ENCODE measurements at regions not wholly inside any gene's neighbourhood (a gene's known extent, or its start where the extent isn't known, plus 50 kb on each side); places are given as distances from the start of the nearest gene placed in this dataset.

DNA sequence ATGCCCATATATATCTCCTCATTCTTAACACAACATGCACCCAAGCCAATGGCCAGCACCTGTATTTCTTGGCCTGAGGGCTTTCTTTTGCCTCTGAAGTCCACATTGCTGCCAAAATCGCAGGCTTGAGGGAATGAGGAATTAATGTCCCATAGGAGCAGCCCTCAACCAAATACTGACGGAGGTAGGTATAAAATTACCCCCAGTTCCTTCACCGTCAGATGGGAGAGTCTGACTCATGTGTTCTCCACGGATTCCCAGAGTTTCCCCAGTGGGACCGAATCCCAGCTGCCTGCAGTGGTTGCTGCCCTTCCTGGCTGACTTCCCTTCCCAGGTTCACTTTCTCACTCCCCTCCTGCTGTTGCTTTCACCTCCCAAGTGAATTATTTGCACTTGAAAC lies 602.2 kb upstream of the NOX3 start:
- WGBS, result 93% methylated on average over 5 of the region's 5 CpGs
- no peaks in the 10 kb centered on the region for H3K27me3 ChIP-seq (ENCODE audit: control insufficient read depth in 2 of 2, insufficient read depth in 1 of 2, low read length in 1 of 2)
- H3K9me3 ChIP-seq (ENCODE audit: control insufficient read depth in 2 of 2, insufficient read depth in 1 of 2, low read length in 1 of 2), result no peaks in the 10 kb centered on the region
- H3K4me3 ChIP-seq (ENCODE audit: low read length in 2 of 2), result no peak overlapping the region
- DNase-seq (ENCODE audit: low read depth in 6 of 9, low spot score in 9 of 9), result no peak
- H3K36me3 ChIP-seq (ENCODE audit: control insufficient read depth in 2 of 2, insufficient read depth in 2 of 2, low read length in 1 of 2), result no peaks in the 10 kb centered on the region
- H3K4me1 ChIP-seq (ENCODE audit: control insufficient read depth in 2 of 2, insufficient read depth in 2 of 2, low read length in 2 of 2), result no peaks in the 10 kb centered on the region
- no peak overlapping the region for H3K27ac ChIP-seq (ENCODE audit: low read depth in 1 of 2, low read length in 1 of 2)

DNA sequence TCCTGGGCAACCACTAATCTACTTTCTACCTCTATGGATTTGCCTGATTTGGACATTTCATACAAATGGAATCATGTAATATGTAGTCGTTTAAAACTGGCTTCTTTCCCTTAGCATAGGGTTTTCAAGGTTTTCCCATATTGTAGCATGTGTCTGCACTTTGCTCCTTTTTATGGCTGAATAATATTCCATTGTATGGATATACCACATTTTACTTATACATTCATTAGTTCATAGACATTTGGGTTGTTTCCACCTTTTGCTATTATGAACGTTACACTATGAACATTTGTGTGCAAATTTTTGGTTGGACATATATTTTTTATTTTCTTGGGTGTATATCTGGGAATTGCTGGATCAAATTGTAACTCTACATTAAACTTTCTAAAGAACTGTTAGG lies 600.4 kb upstream of the NOX3 start:
- no peaks in the 10 kb centered on the region for H3K27me3 ChIP-seq (ENCODE audit: control insufficient read depth in 2 of 2, insufficient read depth in 1 of 2, low read length in 1 of 2)
- no peak overlapping the region for H3K4me3 ChIP-seq (ENCODE audit: low read length in 2 of 2)
- 98% methylated on average over 2 of the region's 2 CpGs for WGBS
- H3K9me3 ChIP-seq (ENCODE audit: control insufficient read depth in 2 of 2, insufficient read depth in 1 of 2, low read length in 1 of 2), result no peaks in the 10 kb centered on the region
- H3K4me1 ChIP-seq (ENCODE audit: control insufficient read depth in 2 of 2, insufficient read depth in 2 of 2, low read length in 2 of 2), result no peaks in the 10 kb centered on the region
- no peak overlapping the region for H3K27ac ChIP-seq (ENCODE audit: low read depth in 1 of 2, low read length in 1 of 2)
- DNase-seq (ENCODE audit: low read depth in 6 of 9, low spot score in 9 of 9), result no peak
- no peaks in the 10 kb centered on the region for H3K36me3 ChIP-seq (ENCODE audit: control insufficient read depth in 2 of 2, insufficient read depth in 2 of 2, low read length in 1 of 2)

DNA sequence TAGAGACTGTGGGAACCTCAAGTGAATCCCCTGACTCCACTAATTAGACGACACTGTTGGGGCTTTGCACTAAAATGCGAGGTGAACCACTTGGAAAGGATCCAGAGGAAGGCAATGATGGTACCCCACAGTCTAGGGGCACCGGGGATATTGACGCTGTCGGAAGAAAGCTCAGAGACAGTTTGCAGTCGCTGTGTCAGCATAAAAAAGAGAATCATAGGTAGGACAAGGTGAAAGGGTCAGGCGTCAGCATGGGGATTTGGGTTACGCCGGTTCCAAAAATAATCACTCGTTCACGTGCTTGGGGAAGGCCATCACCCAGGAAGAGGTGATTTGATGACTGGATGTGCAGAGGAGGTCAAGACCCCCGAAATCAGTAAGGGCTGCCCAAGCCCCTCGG lies 598.0 kb upstream of the NOX3 start:
- Histone ChIP-seq H3K36me3 (ENCODE audit: control insufficient read depth in 2 of 2, insufficient read depth in 2 of 2, low read length in 1 of 2) (no peaks in the 10 kb centered on the region), H3K4me1 (ENCODE audit: control insufficient read depth in 2 of 2, insufficient read depth in 2 of 2, low read length in 2 of 2) (no peaks in the 10 kb centered on the region), H3K27ac (ENCODE audit: low read depth in 1 of 2, low read length in 1 of 2) (no peak overlapping the region), H3K9me3 (ENCODE audit: control insufficient read depth in 2 of 2, insufficient read depth in 1 of 2, low read length in 1 of 2) (no peaks in the 10 kb centered on the region), H3K4me3 (ENCODE audit: low read length in 2 of 2) (no peak overlapping the region), H3K27me3 (ENCODE audit: control insufficient read depth in 2 of 2, insufficient read depth in 1 of 2, low read length in 1 of 2) (no peaks in the 10 kb centered on the region)
- 98% methylated on average over 13 of the region's 13 CpGs for WGBS
- no peak for DNase-seq (ENCODE audit: low read depth in 6 of 9, low spot score in 9 of 9)

DNA sequence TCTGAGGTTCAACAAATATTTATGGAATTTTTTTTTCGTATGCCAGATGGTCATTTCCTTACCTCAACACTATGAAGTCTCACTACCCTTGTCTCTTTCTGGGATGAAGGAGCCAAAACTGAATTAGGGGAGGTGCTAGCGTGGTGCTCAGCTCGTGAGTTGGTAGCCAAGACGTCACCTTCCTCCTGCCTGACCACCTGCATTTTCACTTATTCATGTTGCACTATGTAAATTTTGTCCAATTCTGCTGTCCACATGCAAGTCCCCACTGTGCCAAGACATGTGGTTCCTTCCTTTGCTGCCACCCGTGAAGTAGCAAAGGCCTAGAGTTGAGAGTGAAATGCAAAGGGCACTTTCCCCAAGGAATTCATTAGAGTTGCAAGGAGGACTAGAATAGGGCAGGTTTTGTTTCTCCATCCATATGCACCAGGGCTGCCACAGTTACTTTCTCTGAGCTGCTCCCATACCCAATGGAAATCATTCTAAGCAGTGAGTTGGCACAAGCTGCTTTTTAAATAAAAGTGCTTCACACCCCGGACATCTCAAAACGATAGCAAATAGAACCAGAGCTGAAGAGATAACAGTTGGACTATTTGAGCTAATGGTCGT lies 591.3 kb upstream of the NOX3 start:
- WGBS, result 97% methylated on average over 8 of the region's 8 CpGs
- H3K27ac ChIP-seq (ENCODE audit: low read depth in 1 of 2, low read length in 1 of 2), result no peak overlapping the region
- DNase-seq (ENCODE audit: low read depth in 6 of 9, low spot score in 9 of 9), result no peak
- H3K36me3 ChIP-seq (ENCODE audit: control insufficient read depth in 2 of 2, insufficient read depth in 2 of 2, low read length in 1 of 2), result no peaks in the 10 kb centered on the region
- no peaks in the 10 kb centered on the region for H3K4me1 ChIP-seq (ENCODE audit: control insufficient read depth in 2 of 2, insufficient read depth in 2 of 2, low read length in 2 of 2)
- no peaks in the 10 kb centered on the region for H3K9me3 ChIP-seq (ENCODE audit: control insufficient read depth in 2 of 2, insufficient read depth in 1 of 2, low read length in 1 of 2)
- no peak overlapping the region for H3K4me3 ChIP-seq (ENCODE audit: low read length in 2 of 2)
- no peaks in the 10 kb centered on the region for H3K27me3 ChIP-seq (ENCODE audit: control insufficient read depth in 2 of 2, insufficient read depth in 1 of 2, low read length in 1 of 2)

DNA sequence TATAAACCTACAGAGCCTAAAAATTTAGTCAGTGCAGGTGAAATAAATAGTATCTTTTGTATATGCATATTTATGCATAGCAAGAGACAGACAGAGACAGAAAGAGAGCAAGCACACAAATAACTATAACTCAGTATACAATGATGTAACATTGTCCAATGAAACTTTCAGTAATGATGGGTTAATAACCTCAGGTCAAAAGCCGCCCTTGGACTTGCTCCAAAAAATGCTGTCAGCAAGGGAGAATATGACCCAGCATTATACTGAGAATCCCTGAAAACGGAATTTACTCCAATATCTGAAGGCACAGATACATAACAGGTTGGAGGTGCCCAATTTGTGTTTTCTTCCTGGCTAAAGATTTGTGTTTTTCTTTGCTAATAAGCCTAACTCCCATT lies 590.6 kb upstream of the NOX3 start:
- no peak for DNase-seq (ENCODE audit: low read depth in 6 of 9, low spot score in 9 of 9)
- Histone ChIP-seq H3K4me3 (ENCODE audit: low read length in 2 of 2) (no peak overlapping the region), H3K4me1 (ENCODE audit: control insufficient read depth in 2 of 2, insufficient read depth in 2 of 2, low read length in 2 of 2) (no peaks in the 10 kb centered on the region), H3K27me3 (ENCODE audit: control insufficient read depth in 2 of 2, insufficient read depth in 1 of 2, low read length in 1 of 2) (no peaks in the 10 kb centered on the region), H3K36me3 (ENCODE audit: control insufficient read depth in 2 of 2, insufficient read depth in 2 of 2, low read length in 1 of 2) (no peaks in the 10 kb centered on the region), H3K9me3 (ENCODE audit: control insufficient read depth in 2 of 2, insufficient read depth in 1 of 2, low read length in 1 of 2) (no peaks in the 10 kb centered on the region), H3K27ac (ENCODE audit: low read depth in 1 of 2, low read length in 1 of 2) (no peak overlapping the region)
- WGBS, result 90% methylated on average over 2 of the region's 2 CpGs

DNA sequence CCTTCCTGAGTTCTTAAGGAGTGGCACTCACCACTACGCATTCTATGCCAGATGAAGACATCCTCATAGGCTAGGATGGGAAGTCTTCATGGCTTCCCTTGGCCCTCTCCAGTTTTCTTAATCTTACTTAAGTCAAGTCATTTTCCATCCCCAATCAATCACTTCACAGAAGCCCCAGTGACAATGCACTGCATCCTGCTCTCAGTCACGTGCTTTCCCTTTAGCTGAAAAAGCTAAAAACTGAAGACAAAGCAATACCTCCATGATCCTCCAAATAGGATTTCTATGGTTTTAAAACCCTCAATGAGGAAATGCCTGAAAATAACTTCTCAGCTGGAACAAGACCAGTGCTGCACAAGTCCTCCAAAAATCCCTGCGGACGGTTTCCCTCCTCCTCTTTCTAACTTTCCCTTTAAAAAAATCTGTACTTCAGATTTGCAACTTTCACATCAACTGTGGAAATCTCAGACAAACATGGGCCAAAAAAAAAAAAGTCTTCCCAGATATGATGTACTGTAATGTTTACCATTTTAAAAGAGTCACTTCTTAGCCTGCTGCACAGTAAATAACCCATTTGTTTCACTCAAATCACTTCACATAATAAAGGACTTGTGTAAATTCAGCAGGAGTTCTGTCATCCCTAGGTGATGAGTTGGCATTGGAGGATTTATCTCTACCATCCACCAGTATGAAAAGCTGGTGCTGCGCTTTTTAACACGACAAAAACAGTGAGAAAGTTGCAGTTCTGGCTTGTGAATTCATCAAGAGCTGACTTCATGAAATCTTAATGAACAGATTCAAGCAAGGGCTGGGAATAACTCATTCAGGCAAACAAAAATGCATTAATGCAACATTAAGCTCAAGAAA lies 590.0 kb upstream of the NOX3 start:
- no peak for DNase-seq (ENCODE audit: low read depth in 6 of 9, low spot score in 9 of 9)
- WGBS, result 92% methylated on average over 6 of the region's 6 CpGs
- H3K4me3 ChIP-seq (ENCODE audit: low read length in 2 of 2), result no peak overlapping the region
- H3K27ac ChIP-seq (ENCODE audit: low read depth in 1 of 2, low read length in 1 of 2), result no peak overlapping the region
- H3K4me1 ChIP-seq (ENCODE audit: control insufficient read depth in 2 of 2, insufficient read depth in 2 of 2, low read length in 2 of 2), result no peaks in the 10 kb centered on the region
- H3K9me3 ChIP-seq (ENCODE audit: control insufficient read depth in 2 of 2, insufficient read depth in 1 of 2, low read length in 1 of 2), result no peaks in the 10 kb centered on the region
- H3K27me3 ChIP-seq (ENCODE audit: control insufficient read depth in 2 of 2, insufficient read depth in 1 of 2, low read length in 1 of 2), result no peaks in the 10 kb centered on the region
- no peaks in the 10 kb centered on the region for H3K36me3 ChIP-seq (ENCODE audit: control insufficient read depth in 2 of 2, insufficient read depth in 2 of 2, low read length in 1 of 2)

DNA sequence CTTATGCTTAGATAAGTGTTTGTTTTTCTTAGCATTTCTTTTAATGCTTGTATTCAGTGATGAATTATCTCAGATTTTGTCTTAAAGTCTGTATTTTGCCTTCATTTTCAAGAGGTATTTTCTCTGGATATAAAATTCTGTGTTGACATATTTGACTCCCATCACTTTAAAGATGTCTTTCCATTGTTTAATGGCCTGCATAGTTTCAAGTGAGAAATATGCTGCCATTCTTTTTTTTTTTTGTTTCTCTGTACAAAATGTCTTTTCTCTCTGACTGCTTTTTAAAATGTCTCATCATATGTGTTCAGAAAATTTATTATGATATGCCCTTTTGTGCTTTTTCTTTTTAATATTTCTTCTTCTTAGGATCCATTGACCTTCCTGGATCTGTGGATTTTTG lies 578.0 kb upstream of the NOX3 start:
- Histone ChIP-seq H3K4me1 (ENCODE audit: control insufficient read depth in 2 of 2, insufficient read depth in 2 of 2, low read length in 2 of 2) (no peaks in the 10 kb centered on the region), H3K27ac (ENCODE audit: low read depth in 1 of 2, low read length in 1 of 2) (no peak overlapping the region), H3K27me3 (ENCODE audit: control insufficient read depth in 2 of 2, insufficient read depth in 1 of 2, low read length in 1 of 2) (no peaks in the 10 kb centered on the region), H3K4me3 (ENCODE audit: low read length in 2 of 2) (no peak overlapping the region), H3K36me3 (ENCODE audit: control insufficient read depth in 2 of 2, insufficient read depth in 2 of 2, low read length in 1 of 2) (no peaks in the 10 kb centered on the region), H3K9me3 (ENCODE audit: control insufficient read depth in 2 of 2, insufficient read depth in 1 of 2, low read length in 1 of 2) (no peaks in the 10 kb centered on the region)
- no peak for DNase-seq (ENCODE audit: low read depth in 6 of 9, low spot score in 9 of 9)

DNA sequence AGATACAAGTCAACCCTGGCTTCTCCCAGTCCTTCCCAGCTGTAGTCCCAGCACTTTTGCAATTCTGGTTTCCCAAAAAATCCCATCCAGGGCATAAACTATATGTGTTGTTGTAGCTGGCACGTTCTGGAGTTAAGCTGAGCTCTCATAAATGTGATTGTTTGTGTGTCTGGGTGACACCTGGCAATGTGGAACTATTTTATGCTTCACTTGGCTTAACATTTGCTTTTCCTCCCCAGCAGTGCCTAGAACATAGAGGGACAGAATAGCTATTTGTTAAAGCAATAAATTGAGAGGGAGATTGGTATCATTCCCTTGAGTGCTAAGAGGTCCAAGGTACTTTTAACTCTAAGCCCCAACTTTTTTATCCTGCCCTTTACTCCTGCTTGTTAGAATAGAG lies 575.9 kb upstream of the NOX3 start:
- Histone ChIP-seq H3K27ac (ENCODE audit: low read depth in 1 of 2, low read length in 1 of 2) (no peak overlapping the region), H3K9me3 (ENCODE audit: control insufficient read depth in 2 of 2, insufficient read depth in 1 of 2, low read length in 1 of 2) (no peaks in the 10 kb centered on the region), H3K36me3 (ENCODE audit: control insufficient read depth in 2 of 2, insufficient read depth in 2 of 2, low read length in 1 of 2) (no peaks in the 10 kb centered on the region), H3K4me1 (ENCODE audit: control insufficient read depth in 2 of 2, insufficient read depth in 2 of 2, low read length in 2 of 2) (no peaks in the 10 kb centered on the region), H3K27me3 (ENCODE audit: control insufficient read depth in 2 of 2, insufficient read depth in 1 of 2, low read length in 1 of 2) (no peaks in the 10 kb centered on the region), H3K4me3 (ENCODE audit: low read length in 2 of 2) (no peak overlapping the region)
- 89% methylated on average over 1 of the region's 1 CpG for WGBS
- DNase-seq (ENCODE audit: low read depth in 6 of 9, low spot score in 9 of 9), result no peak

DNA sequence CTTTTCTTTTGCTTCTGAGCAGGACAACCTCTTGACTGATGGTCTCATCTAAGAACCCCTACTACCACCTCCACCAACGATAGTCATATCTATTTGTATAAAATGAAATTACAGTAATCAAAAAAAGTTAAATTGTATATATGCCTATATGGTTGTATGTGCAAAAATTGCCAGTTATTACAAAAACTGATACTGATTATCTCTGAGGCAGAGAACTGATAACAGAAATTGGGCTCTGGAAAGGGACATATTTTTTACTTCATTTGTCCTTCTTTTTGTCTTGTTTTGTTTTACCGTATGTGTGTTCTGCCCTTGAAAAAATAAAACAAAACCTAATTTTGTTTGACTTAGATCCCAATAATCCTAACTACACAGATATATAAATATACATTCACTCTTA lies 574.4 kb upstream of the NOX3 start:
- DNase-seq (ENCODE audit: low read depth in 6 of 9, low spot score in 9 of 9), result no peak
- WGBS, result 99% methylated on average over 2 of the region's 2 CpGs
- H3K4me3 ChIP-seq (ENCODE audit: low read length in 2 of 2), result no peak overlapping the region
- H3K9me3 ChIP-seq (ENCODE audit: control insufficient read depth in 2 of 2, insufficient read depth in 1 of 2, low read length in 1 of 2), result no peaks in the 10 kb centered on the region
- H3K4me1 ChIP-seq (ENCODE audit: control insufficient read depth in 2 of 2, insufficient read depth in 2 of 2, low read length in 2 of 2), result no peaks in the 10 kb centered on the region
- H3K36me3 ChIP-seq (ENCODE audit: control insufficient read depth in 2 of 2, insufficient read depth in 2 of 2, low read length in 1 of 2), result no peaks in the 10 kb centered on the region
- no peaks in the 10 kb centered on the region for H3K27me3 ChIP-seq (ENCODE audit: control insufficient read depth in 2 of 2, insufficient read depth in 1 of 2, low read length in 1 of 2)
- H3K27ac ChIP-seq (ENCODE audit: low read depth in 1 of 2, low read length in 1 of 2), result no peak overlapping the region
